ENCODE measurements at regions not wholly inside any gene's neighbourhood (a gene's known extent, or its start where the extent isn't known, plus 50 kb on each side); places are given as distances from the start of the nearest gene placed in this dataset.

DNA sequence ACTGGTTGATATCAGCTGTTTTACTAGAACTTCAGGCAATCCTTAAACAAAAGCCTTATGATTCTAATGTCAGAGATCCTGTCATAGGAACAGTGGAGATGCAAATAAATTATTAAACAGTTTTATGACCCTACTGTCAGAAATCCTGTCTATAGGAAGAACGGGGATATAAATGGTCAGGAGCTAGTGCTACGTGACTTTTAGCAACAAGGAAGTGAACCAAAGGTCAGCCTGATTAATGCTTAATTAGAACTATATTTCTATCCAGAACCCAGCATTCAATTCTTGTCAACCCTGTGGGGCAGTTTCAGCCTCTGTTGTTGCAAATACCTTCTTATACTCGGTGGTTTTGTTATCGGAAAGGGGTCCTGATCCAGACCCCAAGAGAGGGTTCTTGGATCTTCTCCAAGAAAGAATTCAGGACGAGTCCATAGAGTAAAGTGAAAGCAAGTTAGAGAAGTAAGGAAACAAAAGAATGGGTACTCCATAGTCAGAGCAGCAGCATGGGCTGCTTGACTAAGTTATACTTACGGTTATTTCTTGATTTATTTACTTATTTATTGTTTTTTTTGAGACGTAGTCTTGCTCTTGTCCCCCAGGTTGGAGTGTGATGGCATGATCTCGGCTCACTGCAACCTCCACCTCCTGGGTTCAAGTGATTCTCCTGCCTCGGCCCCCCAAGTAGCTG, 59.9 kb upstream of the RNU6-1 start:
- TF ChIP-seq EZH2 (IDR thresholded peaks at IDR 0.05; ENCODE audit: low read length, unreplicated experiment), result no peak
- TF ChIP-seq, protein P1, sequence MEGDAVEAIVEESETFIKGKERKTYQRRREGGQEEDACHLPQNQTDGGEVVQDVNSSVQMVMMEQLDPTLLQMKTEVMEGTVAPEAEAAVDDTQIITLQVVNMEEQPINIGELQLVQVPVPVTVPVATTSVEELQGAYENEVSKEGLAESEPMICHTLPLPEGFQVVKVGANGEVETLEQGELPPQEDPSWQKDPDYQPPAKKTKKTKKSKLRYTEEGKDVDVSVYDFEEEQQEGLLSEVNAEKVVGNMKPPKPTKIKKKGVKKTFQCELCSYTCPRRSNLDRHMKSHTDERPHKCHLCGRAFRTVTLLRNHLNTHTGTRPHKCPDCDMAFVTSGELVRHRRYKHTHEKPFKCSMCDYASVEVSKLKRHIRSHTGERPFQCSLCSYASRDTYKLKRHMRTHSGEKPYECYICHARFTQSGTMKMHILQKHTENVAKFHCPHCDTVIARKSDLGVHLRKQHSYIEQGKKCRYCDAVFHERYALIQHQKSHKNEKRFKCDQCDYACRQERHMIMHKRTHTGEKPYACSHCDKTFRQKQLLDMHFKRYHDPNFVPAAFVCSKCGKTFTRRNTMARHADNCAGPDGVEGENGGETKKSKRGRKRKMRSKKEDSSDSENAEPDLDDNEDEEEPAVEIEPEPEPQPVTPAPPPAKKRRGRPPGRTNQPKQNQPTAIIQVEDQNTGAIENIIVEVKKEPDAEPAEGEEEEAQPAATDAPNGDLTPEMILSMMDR (conservative IDR thresholded peaks at IDR 0.05; ENCODE audit: low read depth, low read length), result no peak
- no peak for TF ChIP-seq EZH2phosphoT487 (IDR thresholded peaks at IDR 0.05; ENCODE audit: borderline replicate concordance, low read length)
